ENCODE measurements at regions not wholly inside any gene's neighbourhood (a gene's known extent, or its start where the extent isn't known, plus 50 kb on each side); places are given as distances from the start of the nearest gene placed in this dataset.

GRCh38 chr11:70494559-70495350 lies 96.4 kb downstream of the CTTN start:
- Histone ChIP-seq H3K27me3 (ENCODE audit: control insufficient read depth in 1 of 2, insufficient read depth in 2 of 2, low read length in 2 of 2) (no peaks in the 10 kb centered on the region), H3K36me3 (ENCODE audit: control insufficient read depth in 2 of 2, insufficient read depth in 2 of 2, low read length in 2 of 2) (peaks cover 0 to 7% of the 10 kb centered on the region in 2 donors), H3K4me1 (ENCODE audit: control insufficient read depth, insufficient read depth, low read length) (no peaks in the 10 kb centered on the region), H3K27ac (ENCODE audit: low read length) (no peak overlapping the region), H3K9me3 (ENCODE audit: control insufficient read depth in 2 of 2, low read length in 2 of 2) (peaks cover 0 to 13% of the 10 kb centered on the region in 2 donors), H3K4me3 (ENCODE audit: low read length in 2 of 2) (no peak overlapping the region), H3K9ac (ENCODE audit: low read length in 2 of 2) (no peak overlapping the region)

- peaks cover 0 to 8% of the 10 kb centered on the region in 2 donors for H3K9me3 ChIP-seq (ENCODE audit: control insufficient read depth in 2 of 2, low read length in 2 of 2)
- no peak overlapping the region for H3K27ac ChIP-seq (ENCODE audit: low read length)
- peaks cover 0 to 7% of the 10 kb centered on the region in 2 donors for H3K36me3 ChIP-seq (ENCODE audit: control insufficient read depth in 2 of 2, insufficient read depth in 2 of 2, low read length in 2 of 2)
- no peak overlapping the region for H3K4me3 ChIP-seq (ENCODE audit: low read length in 2 of 2)
- H3K27me3 ChIP-seq (ENCODE audit: control insufficient read depth in 1 of 2, insufficient read depth in 2 of 2, low read length in 2 of 2) = no peaks in the 10 kb centered on the region
- H3K4me1 ChIP-seq (ENCODE audit: control insufficient read depth, insufficient read depth, low read length) = no peaks in the 10 kb centered on the region
- no peak overlapping the region for H3K9ac ChIP-seq (ENCODE audit: low read length in 2 of 2)
Observed at GRCh38 chr11:70495351-70496310, 97.3 kb downstream of the CTTN start.

GRCh38 chr11:70496591-70497535 lies 98.5 kb downstream of the CTTN start:
- Histone ChIP-seq H3K9ac (ENCODE audit: low read length in 2 of 2) (no peak overlapping the region), H3K27ac (ENCODE audit: low read length) (no peak overlapping the region), H3K4me3 (ENCODE audit: low read length in 2 of 2) (no peak overlapping the region), H3K4me1 (ENCODE audit: control insufficient read depth, insufficient read depth, low read length) (no peaks in the 10 kb centered on the region), H3K27me3 (ENCODE audit: control insufficient read depth in 1 of 2, insufficient read depth in 2 of 2, low read length in 2 of 2) (no peaks in the 10 kb centered on the region), H3K9me3 (ENCODE audit: control insufficient read depth in 2 of 2, low read length in 2 of 2) (no peaks in the 10 kb centered on the region), H3K36me3 (ENCODE audit: control insufficient read depth in 2 of 2, insufficient read depth in 2 of 2, low read length in 2 of 2) (peaks cover 0 to 3% of the 10 kb centered on the region in 2 donors)

- H3K9me3 ChIP-seq (ENCODE audit: control insufficient read depth in 2 of 2, low read length in 2 of 2) = no peaks in the 10 kb centered on the region
- H3K9ac ChIP-seq (ENCODE audit: low read length in 2 of 2) = no peak overlapping the region
- H3K27me3 ChIP-seq (ENCODE audit: control insufficient read depth in 1 of 2, insufficient read depth in 2 of 2, low read length in 2 of 2) = no peaks in the 10 kb centered on the region
- H3K27ac ChIP-seq (ENCODE audit: low read length) = no peak overlapping the region
- H3K36me3 ChIP-seq (ENCODE audit: control insufficient read depth in 2 of 2, insufficient read depth in 2 of 2, low read length in 2 of 2) = no peaks in the 10 kb centered on the region
- H3K4me3 ChIP-seq (ENCODE audit: low read length in 2 of 2) = no peak overlapping the region
- no peaks in the 10 kb centered on the region for H3K4me1 ChIP-seq (ENCODE audit: control insufficient read depth, insufficient read depth, low read length)
Observed at GRCh38 chr11:70497536-70498075, 99.3 kb downstream of the CTTN start.

- H3K27ac ChIP-seq (ENCODE audit: low read length) = no peak overlapping the region
- H3K4me1 ChIP-seq (ENCODE audit: control insufficient read depth, insufficient read depth, low read length) = no peaks in the 10 kb centered on the region
- no peaks in the 10 kb centered on the region for H3K27me3 ChIP-seq (ENCODE audit: control insufficient read depth in 1 of 2, insufficient read depth in 2 of 2, low read length in 2 of 2)
- no peak overlapping the region for H3K4me3 ChIP-seq (ENCODE audit: low read length in 2 of 2)
- H3K9ac ChIP-seq (ENCODE audit: low read length in 2 of 2) = no peak overlapping the region
- H3K9me3 ChIP-seq (ENCODE audit: control insufficient read depth in 2 of 2, low read length in 2 of 2) = no peaks in the 10 kb centered on the region
- no peaks in the 10 kb centered on the region for H3K36me3 ChIP-seq (ENCODE audit: control insufficient read depth in 2 of 2, insufficient read depth in 2 of 2, low read length in 2 of 2)
Observed at GRCh38 chr11:70498171-70498571, 99.8 kb downstream of the CTTN start.

GRCh38 chr11:70498976-70499801 lies 100.9 kb downstream of the CTTN start:
- no peaks in the 10 kb centered on the region for H3K36me3 ChIP-seq (ENCODE audit: control insufficient read depth in 2 of 2, insufficient read depth in 2 of 2, low read length in 2 of 2)
- H3K9me3 ChIP-seq (ENCODE audit: control insufficient read depth in 2 of 2, low read length in 2 of 2) = no peaks in the 10 kb centered on the region
- no peaks in the 10 kb centered on the region for H3K27me3 ChIP-seq (ENCODE audit: control insufficient read depth in 1 of 2, insufficient read depth in 2 of 2, low read length in 2 of 2)
- no peak overlapping the region for H3K4me3 ChIP-seq (ENCODE audit: low read length in 2 of 2)
- no peak overlapping the region for H3K27ac ChIP-seq (ENCODE audit: low read length)
- no peaks in the 10 kb centered on the region for H3K4me1 ChIP-seq (ENCODE audit: control insufficient read depth, insufficient read depth, low read length)
- H3K9ac ChIP-seq (ENCODE audit: low read length in 2 of 2) = no peak overlapping the region

GRCh38 chr11:70500076-70500847 lies 101.9 kb downstream of the CTTN start:
- H3K27me3 ChIP-seq (ENCODE audit: control insufficient read depth in 1 of 2, insufficient read depth in 2 of 2, low read length in 2 of 2) = no peaks in the 10 kb centered on the region
- H3K27ac ChIP-seq (ENCODE audit: low read length) = no peak overlapping the region
- H3K36me3 ChIP-seq (ENCODE audit: control insufficient read depth in 2 of 2, insufficient read depth in 2 of 2, low read length in 2 of 2) = no peaks in the 10 kb centered on the region
- no peak overlapping the region for H3K9ac ChIP-seq (ENCODE audit: low read length in 2 of 2)
- no peaks in the 10 kb centered on the region for H3K4me1 ChIP-seq (ENCODE audit: control insufficient read depth, insufficient read depth, low read length)
- no peaks in the 10 kb centered on the region for H3K9me3 ChIP-seq (ENCODE audit: control insufficient read depth in 2 of 2, low read length in 2 of 2)
- no peak overlapping the region for H3K4me3 ChIP-seq (ENCODE audit: low read length in 2 of 2)

GRCh38 chr11:70501051-70501901 lies 102.9 kb downstream of the CTTN start:
- H3K27ac ChIP-seq (ENCODE audit: low read length) = no peak overlapping the region
- no peak overlapping the region for H3K9ac ChIP-seq (ENCODE audit: low read length in 2 of 2)
- H3K9me3 ChIP-seq (ENCODE audit: control insufficient read depth in 2 of 2, low read length in 2 of 2) = no peaks in the 10 kb centered on the region
- no peaks in the 10 kb centered on the region for H3K27me3 ChIP-seq (ENCODE audit: control insufficient read depth in 1 of 2, insufficient read depth in 2 of 2, low read length in 2 of 2)
- H3K4me3 ChIP-seq (ENCODE audit: low read length in 2 of 2) = no peak overlapping the region
- H3K36me3 ChIP-seq (ENCODE audit: control insufficient read depth in 2 of 2, insufficient read depth in 2 of 2, low read length in 2 of 2) = no peaks in the 10 kb centered on the region
- H3K4me1 ChIP-seq (ENCODE audit: control insufficient read depth, insufficient read depth, low read length) = no peaks in the 10 kb centered on the region
